Epithelial cell of proximal tubule (primary cell): ENCODE measurements at regions not wholly inside any gene's neighbourhood (a gene's known extent, or its start where the extent isn't known, plus 50 kb on each side); places are given as distances from the start of the nearest gene placed in this dataset.

Experiments used
- DNase-seq: peaks from one replicate; pipeline ENCODE4 v3.0.0-alpha.2; 2011; ENCODE audit warnings: low read depth
- H3K4me3 ChIP-seq: 2 replicates; pipeline ENCODE4 v1.5.1; 2011; ENCODE audit warnings: low read depth, mild to moderate bottlenecking, low read length
- CTCF ChIP-seq: conservative IDR thresholded peaks from 2 replicates; pipeline ENCODE4 v1.5.1; 2012; ENCODE audit warnings: low read depth, mild to moderate bottlenecking, low read length

GRCh38 chr3:74269689-74270088, 344.8 kb downstream of the CNTN3 start:
- no peak overlapping the region for H3K4me3 ChIP-seq
- no peak for TF ChIP-seq CTCF
- DNase-seq, result no peak

GRCh38 chr3:74268753-74269152, 345.7 kb downstream of the CNTN3 start:
- no peak for TF ChIP-seq CTCF
- H3K4me3 ChIP-seq, result no peak overlapping the region
- DNase-seq, result no peak

- TF ChIP-seq CTCF, result peak; percentile 89
- H3K4me3 ChIP-seq, result no peak overlapping the region
- DNase-seq, result peak; percentile 45
Observed at GRCh38 chr3:74267588-74268184, 346.8 kb downstream of the CNTN3 start.

GRCh38 chr3:74267131-74267530, 347.3 kb downstream of the CNTN3 start:
- peak; percentile 12 for DNase-seq
- no peak overlapping the region for H3K4me3 ChIP-seq
- no peak for TF ChIP-seq CTCF

- no peak for TF ChIP-seq CTCF
- no peak for DNase-seq
- H3K4me3 ChIP-seq, result no peak overlapping the region
Observed at GRCh38 chr3:74265069-74265468, 349.4 kb downstream of the CNTN3 start.

GRCh38 chr3:74263031-74263430, 351.4 kb downstream of the CNTN3 start:
- DNase-seq, result no peak

More at GRCh38 chr3:74263031-74263430, 351.4 kb downstream of the CNTN3 start:
- H3K4me3 ChIP-seq, result no peak overlapping the region
- TF ChIP-seq CTCF, result no peak
